ENCODE measurements at regions not wholly inside any gene's neighbourhood (a gene's known extent, or its start where the extent isn't known, plus 50 kb on each side); places are given as distances from the start of the nearest gene placed in this dataset.

GRCh38 chr12:111046896-111047295 is 126.5 kb upstream of the MYL2 start:
- no peak for DNase-seq (ENCODE audit: low read depth in 2 of 2)

DNA sequence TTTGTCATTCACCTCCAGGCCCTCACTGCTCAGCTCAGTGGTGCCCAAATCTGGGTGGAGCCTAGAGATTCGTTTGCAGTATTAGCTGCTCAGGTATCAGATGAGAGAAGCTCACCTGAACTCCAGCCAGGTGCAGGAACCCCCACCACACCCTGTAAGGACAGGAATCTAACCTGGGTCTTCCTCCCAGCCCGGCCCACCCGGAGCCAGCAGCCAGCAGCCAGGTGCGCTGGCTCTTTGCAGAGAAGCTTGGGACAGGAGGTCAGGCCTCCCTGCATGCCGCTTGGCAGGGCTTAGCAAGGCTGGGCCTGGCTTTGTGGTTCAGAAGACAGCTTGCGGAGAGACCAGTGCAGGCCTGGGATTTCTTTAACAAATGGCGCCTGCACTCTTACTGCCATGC is 125.6 kb upstream of the MYL2 start:
- DNase-seq (ENCODE audit: low read depth in 2 of 2), result no peak

DNA sequence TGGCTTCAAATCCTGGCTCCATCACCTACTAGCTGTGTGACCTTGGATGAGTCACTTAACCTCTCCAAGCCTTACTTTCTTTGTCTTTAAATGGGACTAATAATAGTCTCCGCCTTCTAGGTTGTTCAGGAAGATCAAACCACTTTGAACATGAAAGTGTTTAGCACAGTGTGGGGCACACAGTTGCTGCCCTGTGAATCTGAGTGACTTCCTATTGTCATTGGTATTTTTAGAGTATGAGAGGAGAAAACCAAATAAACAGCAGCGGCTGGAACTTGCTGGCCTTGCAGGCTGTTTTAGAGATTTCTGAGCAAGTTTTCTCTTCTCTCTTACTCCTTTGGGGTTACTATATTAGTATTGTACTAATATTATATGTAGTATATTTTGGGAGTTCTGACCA is 120.7 kb upstream of the MYL2 start:
- no peak for DNase-seq (ENCODE audit: low read depth in 2 of 2)

DNA sequence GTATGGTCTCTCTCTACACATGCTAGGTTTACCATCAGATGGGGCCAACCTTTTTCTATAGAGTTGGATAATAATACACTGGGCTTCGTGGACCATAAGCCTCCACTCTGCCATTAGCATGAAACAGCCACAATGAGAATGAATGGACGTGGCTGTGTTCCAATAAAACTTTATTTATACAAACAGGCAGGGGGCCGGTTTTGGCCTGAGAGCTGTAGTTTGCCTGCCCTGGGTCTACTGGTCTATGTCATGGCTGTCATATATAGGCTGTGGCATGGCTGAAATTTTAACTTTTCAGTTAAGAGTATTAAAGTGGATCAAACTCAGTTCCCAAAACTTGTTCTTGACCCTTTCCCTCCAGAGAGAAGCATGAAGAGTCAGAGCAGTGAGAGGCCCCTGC is 120.3 kb upstream of the MYL2 start:
- DNase-seq (ENCODE audit: low read depth in 2 of 2), result no peak

GRCh38 chr12:111038941-111039340 is 118.6 kb upstream of the MYL2 start:
- DNase-seq (ENCODE audit: low read depth in 2 of 2), result no peak

DNA sequence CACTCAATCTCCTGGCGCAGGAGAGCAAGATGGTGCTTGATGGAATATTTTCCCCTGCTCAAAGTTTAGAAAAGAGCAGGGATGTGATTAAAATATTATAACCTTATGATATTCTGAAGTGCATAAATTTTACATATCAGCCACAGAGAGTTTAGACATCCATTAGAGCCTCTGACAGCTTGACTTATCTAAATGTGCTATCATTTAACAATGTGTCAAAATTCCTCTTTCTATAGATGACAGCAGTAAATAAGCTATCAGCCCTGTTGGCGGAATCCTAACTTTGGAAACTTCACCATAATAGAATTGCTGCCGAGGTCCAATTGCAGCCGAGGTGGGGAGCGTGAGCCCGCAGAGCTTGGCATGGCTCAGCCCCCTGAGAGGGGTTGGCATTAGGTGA is 117.7 kb upstream of the MYL2 start:
- no peak for DNase-seq (ENCODE audit: low read depth in 2 of 2)

DNA sequence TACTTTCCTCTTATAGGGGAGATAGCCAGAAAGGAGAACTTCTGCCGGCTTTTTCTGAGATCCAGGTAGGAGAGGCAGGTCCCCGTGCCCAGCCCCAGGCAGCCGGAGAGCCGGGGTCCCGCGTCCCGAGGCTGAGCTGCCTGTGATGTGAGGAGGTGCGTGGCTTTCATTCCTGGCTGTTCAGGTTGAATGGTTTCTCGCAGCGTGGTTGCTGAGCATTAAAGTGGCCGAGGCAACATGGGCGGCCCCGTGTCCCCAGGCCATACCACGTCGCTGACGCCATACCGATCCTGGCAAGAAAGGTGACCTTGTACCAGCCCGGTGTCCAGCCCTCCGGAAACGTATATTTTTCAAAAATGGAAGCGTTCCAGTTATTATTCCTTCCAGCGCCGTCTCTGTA is 116.7 kb upstream of the MYL2 start:
- no peak for DNase-seq (ENCODE audit: low read depth in 2 of 2)

GRCh38 chr12:111035578-111036301 is 115.4 kb upstream of the MYL2 start:
- no peak for DNase-seq (ENCODE audit: low read depth in 2 of 2)

GRCh38 chr12:111034886-111035577 is 114.7 kb upstream of the MYL2 start:
- DNase-seq (ENCODE audit: low read depth in 2 of 2), result no peak

DNA sequence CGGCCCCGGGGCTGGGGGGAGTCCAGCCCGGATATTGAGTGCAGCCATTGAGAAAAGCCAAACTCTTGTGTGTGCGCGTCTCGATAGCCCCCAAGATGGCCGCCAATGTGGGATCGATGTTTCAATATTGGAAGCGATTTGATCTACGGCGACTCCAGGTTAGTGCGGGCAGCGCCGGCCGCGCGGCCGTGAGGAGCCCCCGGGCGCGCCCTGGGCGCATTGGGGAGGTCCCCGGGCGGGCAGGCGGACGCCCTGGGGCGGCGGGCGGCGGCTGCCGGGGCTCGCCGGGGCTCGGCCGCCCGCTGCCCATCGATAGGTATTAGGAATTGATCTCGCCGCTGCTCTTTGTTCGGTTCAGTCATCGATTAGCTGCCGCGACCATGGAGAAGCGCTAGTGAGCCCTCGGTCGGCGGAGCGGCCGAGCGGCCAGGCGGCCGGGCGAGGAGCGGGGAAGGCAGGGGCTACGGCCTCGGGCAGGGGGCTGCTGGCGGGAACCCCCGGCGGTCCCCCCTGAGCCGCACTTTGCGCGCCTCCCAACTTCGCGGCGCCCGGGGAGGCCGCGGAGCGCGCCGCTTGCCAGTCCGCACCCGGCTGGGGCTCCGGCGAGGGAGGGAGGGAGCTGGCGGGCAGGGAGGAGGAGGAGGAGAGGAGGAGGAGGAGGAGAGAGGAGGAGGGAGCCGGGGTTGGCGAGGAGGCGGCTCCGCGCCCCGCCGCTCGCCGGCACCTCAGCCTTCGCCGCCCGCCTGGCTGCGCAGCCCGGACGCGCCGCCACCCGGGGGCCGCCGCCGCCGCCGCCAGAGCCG is 113.9 kb upstream of the MYL2 start, which contains the start of gene CUX2:
Gene CUX2 (plus strand): TSS at position 83 of the 803 bp plus-strand sequence.
- no peak for DNase-seq (ENCODE audit: low read depth in 2 of 2)

DNA sequence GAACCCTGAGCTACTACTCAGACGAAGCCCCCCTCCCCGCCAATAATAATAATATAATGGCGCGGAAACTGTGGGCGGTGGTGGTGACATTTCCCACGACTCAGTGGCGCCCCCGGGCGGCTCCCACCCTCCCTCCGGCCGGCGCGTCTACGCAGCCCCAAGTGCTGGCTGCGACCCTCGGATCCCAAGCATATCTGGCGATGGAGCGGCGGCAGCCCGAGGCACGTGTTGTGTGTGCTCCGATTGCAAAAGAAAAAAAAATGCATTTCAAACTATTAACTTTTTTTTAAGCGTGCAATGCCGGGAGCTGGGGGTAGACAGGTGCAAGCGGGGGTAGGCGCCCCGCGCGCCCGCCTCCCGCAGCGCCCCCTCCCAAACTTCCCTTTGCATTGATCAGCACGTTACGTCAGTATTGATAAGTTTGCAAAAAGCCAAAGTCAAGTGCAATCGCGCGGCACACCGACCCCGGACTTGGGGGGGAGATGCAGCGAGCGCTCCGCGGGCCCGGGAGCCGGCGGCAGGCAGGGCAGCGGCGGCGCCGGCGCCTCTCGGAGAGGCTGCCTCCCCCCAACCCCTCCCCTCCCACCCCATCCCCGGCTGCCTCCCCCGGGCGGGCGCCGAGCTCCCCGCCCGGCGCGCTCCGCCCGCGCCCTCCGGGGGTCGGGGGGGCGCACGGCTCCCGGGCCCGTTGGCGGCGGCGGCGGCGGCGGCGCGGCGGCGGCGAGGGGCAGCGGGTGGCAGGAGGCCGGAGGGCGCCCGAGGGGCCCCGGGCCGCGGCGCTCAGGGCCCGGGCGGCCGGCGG is 113.1 kb upstream of the MYL2 start:
- no peak for DNase-seq (ENCODE audit: low read depth in 2 of 2)

GRCh38 chr12:111032591-111032919 is 112.2 kb upstream of the MYL2 start:
- DNase-seq (ENCODE audit: low read depth in 2 of 2), result no peak

- no peak for DNase-seq (ENCODE audit: low read depth in 2 of 2)
These were observed 111.7 kb upstream of the MYL2 start for GRCh38 chr12:111031916-111032590.

DNA sequence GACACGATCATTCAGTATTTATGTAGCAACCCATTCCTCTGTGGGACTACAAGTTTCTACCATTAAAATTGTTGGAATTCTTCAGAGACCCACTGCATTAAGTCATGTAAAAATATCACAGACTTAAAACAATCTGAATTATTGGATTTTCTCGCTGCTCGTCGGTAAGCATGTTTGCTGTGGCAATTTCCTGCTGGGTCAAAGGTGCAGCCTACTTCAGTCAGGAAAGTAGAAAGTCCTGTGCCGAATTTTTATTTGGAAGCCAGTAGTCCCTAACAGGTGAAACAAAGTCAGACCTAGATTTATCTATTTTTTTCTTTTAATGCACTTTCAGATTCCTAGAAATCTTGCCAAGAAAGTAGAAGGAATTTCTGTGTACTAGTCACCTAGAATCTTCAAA is 110.4 kb upstream of the MYL2 start:
- DNase-seq (ENCODE audit: low read depth in 2 of 2), result no peak

DNA sequence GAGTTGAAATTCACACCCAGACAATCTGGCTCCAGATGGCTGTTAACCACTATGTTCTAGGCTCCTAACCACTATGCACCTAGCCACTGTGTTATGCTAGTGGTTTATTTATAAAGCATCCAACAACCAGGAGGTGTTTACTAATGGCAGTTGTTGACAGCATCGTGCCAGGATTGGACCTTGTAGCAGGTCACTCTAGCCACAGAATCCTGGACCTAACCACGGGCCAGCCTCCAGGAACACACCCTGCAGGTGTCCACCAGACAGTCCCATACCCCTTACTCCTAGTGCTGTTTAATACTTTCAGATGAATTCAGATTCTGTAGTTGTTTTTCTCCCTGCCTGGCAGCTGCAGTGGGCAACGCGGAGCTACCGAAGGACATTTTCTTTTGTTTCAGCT is 109.4 kb upstream of the MYL2 start:
- no peak for DNase-seq (ENCODE audit: low read depth in 2 of 2)

- DNase-seq (ENCODE audit: low read depth in 2 of 2), result no peak
These were observed 108.9 kb upstream of the MYL2 start for GRCh38 chr12:111029305-111029704.

DNA sequence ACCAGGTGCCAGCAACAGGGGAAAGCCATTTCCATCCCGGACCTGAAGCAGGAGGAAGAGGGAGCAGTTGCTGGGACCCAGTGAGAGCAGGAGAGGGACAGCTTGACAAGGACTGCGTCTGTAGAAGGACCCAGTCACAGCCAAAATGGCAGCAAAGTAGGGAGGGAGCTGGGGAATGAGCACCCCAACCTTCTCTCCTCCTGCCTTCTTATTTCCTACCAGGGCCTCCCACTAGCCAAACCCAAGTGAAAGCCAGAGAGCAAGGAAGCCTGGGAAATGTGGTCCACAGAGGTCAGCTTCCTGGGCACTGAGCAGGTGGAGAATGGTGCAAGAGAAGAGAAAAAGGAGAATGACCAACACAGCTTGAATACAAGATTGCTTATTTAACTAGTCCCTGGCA is 108.5 kb upstream of the MYL2 start:
- DNase-seq (ENCODE audit: low read depth in 2 of 2), result no peak

DNA sequence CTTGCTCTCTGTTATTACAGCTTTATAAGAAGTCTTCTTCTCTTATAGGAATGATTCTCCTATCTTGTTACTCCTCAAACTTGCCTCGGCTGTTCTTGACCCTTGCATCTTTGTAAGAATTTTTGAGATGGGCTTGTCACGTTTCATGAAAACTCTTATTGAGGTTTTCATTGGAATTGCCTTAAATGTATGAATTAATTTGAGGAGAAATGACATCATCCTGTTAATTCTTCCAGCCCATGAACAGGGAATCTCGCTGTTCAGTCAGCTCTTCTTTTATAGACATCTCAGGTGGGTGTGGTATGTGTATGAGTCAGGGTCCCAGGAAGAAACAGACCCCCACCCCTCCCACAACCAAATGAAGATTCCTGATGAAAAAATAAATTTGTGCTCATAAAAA is 107.1 kb upstream of the MYL2 start:
- no peak for DNase-seq (ENCODE audit: low read depth in 2 of 2)

DNA sequence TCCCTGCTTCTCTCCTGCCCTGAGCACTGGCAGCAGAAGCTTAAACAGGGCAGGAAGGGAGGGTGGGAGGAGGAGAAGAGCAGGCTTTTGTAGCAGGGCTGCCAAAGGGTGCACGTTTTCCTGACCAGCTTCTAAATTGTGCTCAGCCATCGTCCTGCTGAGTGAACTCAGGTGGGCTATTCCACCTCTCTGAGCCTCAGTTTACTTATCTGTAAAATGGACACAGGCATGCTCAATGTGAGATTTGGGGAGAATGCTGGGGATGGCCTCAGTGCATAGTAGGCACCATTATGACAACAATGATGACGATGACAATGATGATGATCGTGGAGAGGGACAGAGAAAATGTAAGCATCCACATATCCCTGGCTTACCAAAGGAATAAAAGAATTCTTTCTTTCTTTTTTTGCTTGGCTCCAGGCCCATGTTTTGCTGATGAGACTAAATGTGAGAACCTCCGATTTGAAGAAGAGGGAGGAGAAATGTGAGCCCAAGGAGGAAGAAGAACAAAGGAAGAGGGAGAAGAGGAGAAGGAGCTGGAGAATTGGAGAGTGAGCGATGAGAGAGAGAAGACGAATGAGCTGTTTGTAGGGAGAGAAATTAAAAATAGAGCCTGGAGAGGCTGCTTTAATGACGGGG is 105.5 kb upstream of the MYL2 start:
- DNase-seq (ENCODE audit: low read depth in 2 of 2), result no peak

DNA sequence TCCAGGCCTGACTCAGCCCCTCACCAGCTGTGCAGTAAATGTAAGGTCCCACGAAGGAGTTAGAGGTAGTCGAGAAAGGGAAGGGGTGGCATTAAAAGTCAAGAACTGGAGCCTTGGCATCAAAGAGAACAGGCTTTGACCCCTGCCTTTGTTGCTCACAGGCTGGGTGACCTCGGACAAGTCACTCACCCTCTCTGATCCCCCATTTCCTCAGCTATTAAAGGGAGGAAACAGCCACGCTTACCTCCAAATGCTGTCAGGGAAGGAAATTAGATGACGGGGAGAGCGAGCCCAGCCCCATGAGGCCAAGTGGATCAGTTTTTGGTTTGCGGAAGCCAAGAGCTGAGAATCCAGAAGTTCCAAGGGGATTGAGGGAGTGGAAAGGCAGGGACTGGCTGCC is 104.9 kb upstream of the MYL2 start:
- DNase-seq (ENCODE audit: low read depth in 2 of 2), result no peak

- no peak for DNase-seq (ENCODE audit: low read depth in 2 of 2)
These were observed 103.9 kb upstream of the MYL2 start for GRCh38 chr12:111024205-111024801.

All from fibroblast of skin of left biceps (primary cell).